K562 (cell line): ENCODE measurements at regions not wholly inside any gene's neighbourhood (a gene's known extent, or its start where the extent isn't known, plus 50 kb on each side); places are given as distances from the start of the nearest gene placed in this dataset.

Experiments used
- BCOR ChIP-seq: fragments of 450-650 bp; IDR thresholded peaks from 2 replicates; pipeline ENCODE4 v1.6.1; 2016
- CHD2 ChIP-seq: IDR thresholded peaks from 2 replicates; pipeline ENCODE4 v1.6.1; 2011; ENCODE audit warnings: low read depth, low read length
- E2F3 ChIP-seq: fragments of 250-450 bp; sonication (Bioruptor Pico); IDR thresholded peaks from 2 replicates; pipeline ENCODE4 v1.4.0; 2020; ENCODE audit warnings: mild to moderate bottlenecking
- FOXM1 ChIP-seq, 2 experiments: fragments of 450-650 bp in 1 of 2; sonication (generic) in 1 of 2; formaldehyde crosslinking in 1 of 2; IDR thresholded peaks; 2 replicates each; pipeline versions ENCODE4 v1.6.1 to v1.9.0; 2017 to 2022; ENCODE audit warnings: low read depth in 2 of 2, mild to moderate bottlenecking in 2 of 2, missing genetic modification reagents in 1 of 2, moderate library complexity in 1 of 2
- HNRNPK ChIP-seq: fragments of 200-400 bp; formaldehyde crosslinking; IDR thresholded peaks from one replicate; pipeline ENCODE4 v1.6.1; 2018; ENCODE audit warnings: mild to moderate bottlenecking, low read depth, low read length; ENCODE audit not compliant: poor library complexity, severe bottlenecking
- JUN ChIP-seq, 2 experiments: sonication (generic) in 1 of 2; formaldehyde crosslinking in 1 of 2; IDR thresholded peaks; 2 replicates each; pipeline versions ENCODE4 v1.6.1 to v1.8.0; 2012 to 2022; ENCODE audit warnings: borderline replicate concordance in 2 of 2, mild to moderate bottlenecking in 2 of 2, improper control_type of control experiment in 1 of 2, low read depth in 1 of 2, low read length in 1 of 2, missing genetic modification reagents in 1 of 2
- NFE2L1 ChIP-seq: fragments of 450-650 bp; IDR thresholded peaks from 2 replicates; pipeline ENCODE4 v1.6.1; 2016; ENCODE audit warnings: missing genetic modification characterization, low read depth, mild to moderate bottlenecking, missing compliant biosample characterization, moderate library complexity, borderline replicate concordance
- NKRF ChIP-seq: fragments of 450-650 bp; IDR thresholded peaks from 2 replicates; pipeline ENCODE4 v1.6.1; 2016; ENCODE audit warnings: borderline replicate concordance
- RBM14 ChIP-seq: fragments of 200-400 bp; formaldehyde crosslinking; IDR thresholded peaks from 2 replicates; pipeline ENCODE4 v1.6.1; 2018; ENCODE audit warnings: low read depth, mild to moderate bottlenecking, low read length, moderate library complexity, borderline replicate concordance; ENCODE audit not compliant: insufficient read depth
- XRCC5 ChIP-seq: fragments of 200-400 bp; formaldehyde crosslinking; IDR thresholded peaks from 2 replicates; pipeline ENCODE4 v1.6.1; 2017; ENCODE audit warnings: low read depth, mild to moderate bottlenecking, low read length
- ZFP30 ChIP-seq: fragments of 250-450 bp; sonication (Bioruptor Pico); IDR thresholded peaks from 2 replicates; pipeline ENCODE4 v1.8.0; 2022; ENCODE audit warnings: moderate library complexity, mild to moderate bottlenecking, inconsistent platforms, borderline replicate concordance
- ZNF408 ChIP-seq: fragments of 250-450 bp; sonication (Bioruptor Pico); IDR thresholded peaks from 2 replicates; pipeline ENCODE4 v1.4.0; 2020; ENCODE audit warnings: low read depth, mild to moderate bottlenecking, moderate library complexity
- TF ChIP-seq, protein P1 (sequence below): fragments of 450-650 bp; IDR thresholded peaks from 2 replicates; pipeline ENCODE4 v1.6.1; 2016; ENCODE audit warnings: mild to moderate bottlenecking, moderate library complexity

- TF ChIP-seq, protein P1, sequence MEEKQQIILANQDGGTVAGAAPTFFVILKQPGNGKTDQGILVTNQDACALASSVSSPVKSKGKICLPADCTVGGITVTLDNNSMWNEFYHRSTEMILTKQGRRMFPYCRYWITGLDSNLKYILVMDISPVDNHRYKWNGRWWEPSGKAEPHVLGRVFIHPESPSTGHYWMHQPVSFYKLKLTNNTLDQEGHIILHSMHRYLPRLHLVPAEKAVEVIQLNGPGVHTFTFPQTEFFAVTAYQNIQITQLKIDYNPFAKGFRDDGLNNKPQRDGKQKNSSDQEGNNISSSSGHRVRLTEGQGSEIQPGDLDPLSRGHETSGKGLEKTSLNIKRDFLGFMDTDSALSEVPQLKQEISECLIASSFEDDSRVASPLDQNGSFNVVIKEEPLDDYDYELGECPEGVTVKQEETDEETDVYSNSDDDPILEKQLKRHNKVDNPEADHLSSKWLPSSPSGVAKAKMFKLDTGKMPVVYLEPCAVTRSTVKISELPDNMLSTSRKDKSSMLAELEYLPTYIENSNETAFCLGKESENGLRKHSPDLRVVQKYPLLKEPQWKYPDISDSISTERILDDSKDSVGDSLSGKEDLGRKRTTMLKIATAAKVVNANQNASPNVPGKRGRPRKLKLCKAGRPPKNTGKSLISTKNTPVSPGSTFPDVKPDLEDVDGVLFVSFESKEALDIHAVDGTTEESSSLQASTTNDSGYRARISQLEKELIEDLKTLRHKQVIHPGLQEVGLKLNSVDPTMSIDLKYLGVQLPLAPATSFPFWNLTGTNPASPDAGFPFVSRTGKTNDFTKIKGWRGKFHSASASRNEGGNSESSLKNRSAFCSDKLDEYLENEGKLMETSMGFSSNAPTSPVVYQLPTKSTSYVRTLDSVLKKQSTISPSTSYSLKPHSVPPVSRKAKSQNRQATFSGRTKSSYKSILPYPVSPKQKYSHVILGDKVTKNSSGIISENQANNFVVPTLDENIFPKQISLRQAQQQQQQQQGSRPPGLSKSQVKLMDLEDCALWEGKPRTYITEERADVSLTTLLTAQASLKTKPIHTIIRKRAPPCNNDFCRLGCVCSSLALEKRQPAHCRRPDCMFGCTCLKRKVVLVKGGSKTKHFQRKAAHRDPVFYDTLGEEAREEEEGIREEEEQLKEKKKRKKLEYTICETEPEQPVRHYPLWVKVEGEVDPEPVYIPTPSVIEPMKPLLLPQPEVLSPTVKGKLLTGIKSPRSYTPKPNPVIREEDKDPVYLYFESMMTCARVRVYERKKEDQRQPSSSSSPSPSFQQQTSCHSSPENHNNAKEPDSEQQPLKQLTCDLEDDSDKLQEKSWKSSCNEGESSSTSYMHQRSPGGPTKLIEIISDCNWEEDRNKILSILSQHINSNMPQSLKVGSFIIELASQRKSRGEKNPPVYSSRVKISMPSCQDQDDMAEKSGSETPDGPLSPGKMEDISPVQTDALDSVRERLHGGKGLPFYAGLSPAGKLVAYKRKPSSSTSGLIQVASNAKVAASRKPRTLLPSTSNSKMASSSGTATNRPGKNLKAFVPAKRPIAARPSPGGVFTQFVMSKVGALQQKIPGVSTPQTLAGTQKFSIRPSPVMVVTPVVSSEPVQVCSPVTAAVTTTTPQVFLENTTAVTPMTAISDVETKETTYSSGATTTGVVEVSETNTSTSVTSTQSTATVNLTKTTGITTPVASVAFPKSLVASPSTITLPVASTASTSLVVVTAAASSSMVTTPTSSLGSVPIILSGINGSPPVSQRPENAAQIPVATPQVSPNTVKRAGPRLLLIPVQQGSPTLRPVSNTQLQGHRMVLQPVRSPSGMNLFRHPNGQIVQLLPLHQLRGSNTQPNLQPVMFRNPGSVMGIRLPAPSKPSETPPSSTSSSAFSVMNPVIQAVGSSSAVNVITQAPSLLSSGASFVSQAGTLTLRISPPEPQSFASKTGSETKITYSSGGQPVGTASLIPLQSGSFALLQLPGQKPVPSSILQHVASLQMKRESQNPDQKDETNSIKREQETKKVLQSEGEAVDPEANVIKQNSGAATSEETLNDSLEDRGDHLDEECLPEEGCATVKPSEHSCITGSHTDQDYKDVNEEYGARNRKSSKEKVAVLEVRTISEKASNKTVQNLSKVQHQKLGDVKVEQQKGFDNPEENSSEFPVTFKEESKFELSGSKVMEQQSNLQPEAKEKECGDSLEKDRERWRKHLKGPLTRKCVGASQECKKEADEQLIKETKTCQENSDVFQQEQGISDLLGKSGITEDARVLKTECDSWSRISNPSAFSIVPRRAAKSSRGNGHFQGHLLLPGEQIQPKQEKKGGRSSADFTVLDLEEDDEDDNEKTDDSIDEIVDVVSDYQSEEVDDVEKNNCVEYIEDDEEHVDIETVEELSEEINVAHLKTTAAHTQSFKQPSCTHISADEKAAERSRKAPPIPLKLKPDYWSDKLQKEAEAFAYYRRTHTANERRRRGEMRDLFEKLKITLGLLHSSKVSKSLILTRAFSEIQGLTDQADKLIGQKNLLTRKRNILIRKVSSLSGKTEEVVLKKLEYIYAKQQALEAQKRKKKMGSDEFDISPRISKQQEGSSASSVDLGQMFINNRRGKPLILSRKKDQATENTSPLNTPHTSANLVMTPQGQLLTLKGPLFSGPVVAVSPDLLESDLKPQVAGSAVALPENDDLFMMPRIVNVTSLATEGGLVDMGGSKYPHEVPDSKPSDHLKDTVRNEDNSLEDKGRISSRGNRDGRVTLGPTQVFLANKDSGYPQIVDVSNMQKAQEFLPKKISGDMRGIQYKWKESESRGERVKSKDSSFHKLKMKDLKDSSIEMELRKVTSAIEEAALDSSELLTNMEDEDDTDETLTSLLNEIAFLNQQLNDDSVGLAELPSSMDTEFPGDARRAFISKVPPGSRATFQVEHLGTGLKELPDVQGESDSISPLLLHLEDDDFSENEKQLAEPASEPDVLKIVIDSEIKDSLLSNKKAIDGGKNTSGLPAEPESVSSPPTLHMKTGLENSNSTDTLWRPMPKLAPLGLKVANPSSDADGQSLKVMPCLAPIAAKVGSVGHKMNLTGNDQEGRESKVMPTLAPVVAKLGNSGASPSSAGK, result no peak
- TF ChIP-seq JUN (IDR thresholded peaks at IDR 0.05; ENCODE audit: borderline replicate concordance, low read depth, low read length), result no peak
- no peak for TF ChIP-seq JUN (CRISPR knock-in tag; IDR thresholded peaks at IDR 0.05; ENCODE audit: borderline replicate concordance)
- no peak for TF ChIP-seq E2F3
- TF ChIP-seq NFE2L1 (tag), result no peak
- no peak for TF ChIP-seq BCOR
- TF ChIP-seq XRCC5, result no peak
- TF ChIP-seq FOXM1 (IDR thresholded peaks at IDR 0.05; ENCODE audit: low read depth), result no peak
- no peak for TF ChIP-seq FOXM1 (CRISPR knock-in tag; IDR thresholded peaks at IDR 0.05; ENCODE audit: low read depth)
- TF ChIP-seq RBM14, result no peak
- TF ChIP-seq NKRF, result no peak
- TF ChIP-seq ZNF408 (CRISPR knock-in tag), result no peak
- TF ChIP-seq CHD2, result no peak
- no peak for TF ChIP-seq HNRNPK
- no peak for TF ChIP-seq ZFP30
Measured at GRCh38 chr7:25409897-25410636, 181.8 kb upstream of the NPVF start (continued).
